ENCODE measurements at regions not wholly inside any gene's neighbourhood (a gene's known extent, or its start where the extent isn't known, plus 50 kb on each side); places are given as distances from the start of the nearest gene placed in this dataset.
A peak's percentile ranks its signal among the peaks of the same experiment; 100 is the strongest.

GRCh38 chr11:110859240-110859840 is 147.1 kb upstream of the ARHGAP20 start:
- DNase-seq: no peak
- Histone ChIP-seq H3K27ac (peak overlapping the region in 1 of 3 donors; percentile 13), H3K9me3 (no peaks in the 10 kb centered on the region), H3K4me1 (peaks cover 22 to 31% of the 10 kb centered on the region in 2 donors), H3K36me3 (no peaks in the 10 kb centered on the region), H3K4me3 (replicated peaks in 1 of 3) (no peak overlapping the region), H3K27me3 (no peaks in the 10 kb centered on the region)
- WGBS, 2 donors: 89 to 95% methylated on average over 5 of the region's 5 CpGs
- TF ChIP-seq, protein P1, sequence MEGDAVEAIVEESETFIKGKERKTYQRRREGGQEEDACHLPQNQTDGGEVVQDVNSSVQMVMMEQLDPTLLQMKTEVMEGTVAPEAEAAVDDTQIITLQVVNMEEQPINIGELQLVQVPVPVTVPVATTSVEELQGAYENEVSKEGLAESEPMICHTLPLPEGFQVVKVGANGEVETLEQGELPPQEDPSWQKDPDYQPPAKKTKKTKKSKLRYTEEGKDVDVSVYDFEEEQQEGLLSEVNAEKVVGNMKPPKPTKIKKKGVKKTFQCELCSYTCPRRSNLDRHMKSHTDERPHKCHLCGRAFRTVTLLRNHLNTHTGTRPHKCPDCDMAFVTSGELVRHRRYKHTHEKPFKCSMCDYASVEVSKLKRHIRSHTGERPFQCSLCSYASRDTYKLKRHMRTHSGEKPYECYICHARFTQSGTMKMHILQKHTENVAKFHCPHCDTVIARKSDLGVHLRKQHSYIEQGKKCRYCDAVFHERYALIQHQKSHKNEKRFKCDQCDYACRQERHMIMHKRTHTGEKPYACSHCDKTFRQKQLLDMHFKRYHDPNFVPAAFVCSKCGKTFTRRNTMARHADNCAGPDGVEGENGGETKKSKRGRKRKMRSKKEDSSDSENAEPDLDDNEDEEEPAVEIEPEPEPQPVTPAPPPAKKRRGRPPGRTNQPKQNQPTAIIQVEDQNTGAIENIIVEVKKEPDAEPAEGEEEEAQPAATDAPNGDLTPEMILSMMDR (IDR thresholded peaks at IDR 0.05): no peak
- TF ChIP-seq POLR2A (IDR thresholded peaks at IDR 0.05): no peak
- intact Hi-C loops (cut with DNase I): no loop called here

GRCh38 chr11:110858547-110858921 is 146.3 kb upstream of the ARHGAP20 start:
- TF ChIP-seq POLR2A (IDR thresholded peaks at IDR 0.05): no peak
- TF ChIP-seq, protein P1 (IDR thresholded peaks at IDR 0.05): no peak
- no peaks in the 10 kb centered on the region for H3K36me3 ChIP-seq
- intact Hi-C loops (cut with DNase I): no loop called here
- H3K27me3 ChIP-seq: no peaks in the 10 kb centered on the region
- H3K27ac ChIP-seq: peak overlapping the region in 2 of 3 donors; percentile 16 to 27
- H3K4me1 ChIP-seq: peaks cover 22 to 31% of the 10 kb centered on the region in 2 donors
- no peak overlapping the region for H3K4me3 ChIP-seq (replicated peaks in 1 of 3)
- H3K9me3 ChIP-seq: no peaks in the 10 kb centered on the region
- peak; percentile 94 for DNase-seq
- WGBS, 2 donors: 23 to 24% methylated on average over 5 of the region's 5 CpGs

DNA sequence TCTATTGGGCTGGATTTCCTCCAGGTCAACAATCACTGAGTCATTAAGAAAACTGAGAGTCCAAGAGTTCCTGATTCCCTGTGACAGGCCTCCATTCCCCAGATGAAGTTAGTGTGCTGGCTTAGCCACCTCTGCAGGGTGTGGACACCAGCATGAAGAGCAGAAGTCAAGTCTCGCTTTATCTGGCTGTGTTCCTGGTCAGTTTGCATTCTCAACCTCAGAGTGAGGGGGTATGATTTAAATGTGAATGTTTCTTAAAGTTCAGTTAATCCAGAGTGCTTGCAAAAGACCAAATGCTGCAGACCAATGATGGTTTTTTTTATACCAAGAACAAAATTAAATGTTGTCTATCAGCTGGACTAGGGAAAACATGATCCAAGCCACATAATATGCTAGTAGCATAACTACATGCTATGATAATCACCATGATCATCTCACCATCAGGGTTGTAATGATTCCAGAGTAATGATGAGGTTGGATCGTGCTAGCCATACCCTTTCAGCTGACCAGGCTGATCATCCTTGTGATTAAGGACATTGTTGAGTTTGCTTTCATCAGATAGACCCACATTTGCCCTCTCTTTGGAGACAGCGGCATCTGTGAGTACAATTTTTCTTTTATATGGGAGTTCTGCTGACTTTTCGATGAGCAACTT is 145.8 kb upstream of the ARHGAP20 start:
- H3K4me3 ChIP-seq (replicated peaks in 1 of 3): no peak overlapping the region
- no peaks in the 10 kb centered on the region for H3K36me3 ChIP-seq
- peak overlapping the region in 2 of 3 donors; percentile 16 to 27 for H3K27ac ChIP-seq
- no peaks in the 10 kb centered on the region for H3K27me3 ChIP-seq
- peaks cover 22 to 31% of the 10 kb centered on the region in 2 donors for H3K4me1 ChIP-seq
- TF ChIP-seq POLR2A (IDR thresholded peaks at IDR 0.05): no peak
- TF ChIP-seq, protein P1 (IDR thresholded peaks at IDR 0.05): no peak
- peak; percentile 14 to 30 for DNase-seq
- no peaks in the 10 kb centered on the region for H3K9me3 ChIP-seq
- WGBS, 2 donors: 59 to 68% methylated on average over 4 of the region's 4 CpGs
- intact Hi-C loops (cut with DNase I): no loop called here

GRCh38 chr11:110856996-110857812 is 145.0 kb upstream of the ARHGAP20 start:
- intact Hi-C loops (cut with DNase I): no loop called here

More at GRCh38 chr11:110856996-110857812, 145.0 kb upstream of the ARHGAP20 start:
- no peak for DNase-seq
- Histone ChIP-seq H3K36me3 (no peaks in the 10 kb centered on the region), H3K27me3 (no peaks in the 10 kb centered on the region), H3K4me3 (replicated peaks in 1 of 3) (no peak overlapping the region), H3K27ac (peak overlapping the region in 1 of 3 donors; percentile 19), H3K9me3 (no peaks in the 10 kb centered on the region), H3K4me1 (peaks cover 22 to 24% of the 10 kb centered on the region in 2 donors)
- TF ChIP-seq, protein P1 (IDR thresholded peaks at IDR 0.05): no peak
- no peak for TF ChIP-seq POLR2A (IDR thresholded peaks at IDR 0.05)
- 74 to 88% methylated on average over 3 of the region's 3 CpGs for WGBS, 2 donors

All from thyroid gland (tissue), 4 donors.